Heart left ventricle (tissue), 16 donors: ENCODE measurements at regions not wholly inside any gene's neighbourhood (a gene's known extent, or its start where the extent isn't known, plus 50 kb on each side); places are given as distances from the start of the nearest gene placed in this dataset.

Experiments
- ATAC-seq, 4 donors: fragments of 200-7000 bp; cut with Tn5 transposase; one replicate each; pipeline ENCODE4 v1.9.1; 2020 to 2022; ENCODE audit warnings: moderate library complexity in 4 of 4, mild to moderate bottlenecking in 3 of 4, moderate number of reproducible peaks in 1 of 4
- DNase-seq, 5 donors: peaks; one replicate each; pipeline ENCODE4 v3.0.0-alpha.2; 2020
- H3K27ac ChIP-seq, 12 donors: fragments of 200-600 bp; sonication (generic) in 4 of 12; one replicate each; pipeline versions ENCODE4 v1.5.0 to v1.8.0; 2016 to 2022; ENCODE audit warnings: mild to moderate bottlenecking in 2 of 12
- H3K27me3 ChIP-seq, 9 donors: fragments of 200-600 bp; sonication (generic) in 2 of 9; one replicate each; pipeline versions ENCODE4 v1.5.1 to v1.8.0; 2016 to 2022; ENCODE audit warnings: mild to moderate bottlenecking in 3 of 9
- H3K36me3 ChIP-seq, 9 donors: fragments of 200-600 bp; sonication (generic) in 2 of 9; one replicate each; pipeline versions ENCODE4 v1.5.0 to v1.8.0; 2018 to 2022; ENCODE audit warnings: mild to moderate bottlenecking in 2 of 9
- H3K4me1 ChIP-seq, 12 donors: fragments of 200-600 bp; sonication (generic) in 4 of 12; one replicate each; pipeline versions ENCODE4 v1.5.0 to v1.8.0; 2016 to 2022; ENCODE audit warnings: mild to moderate bottlenecking in 3 of 12
- H3K4me3 ChIP-seq, 12 donors: fragments of 200-600 bp; sonication (generic) in 4 of 12; one replicate each; pipeline versions ENCODE4 v1.5.0 to v1.8.0; 2017 to 2022; ENCODE audit warnings: mild to moderate bottlenecking in 9 of 12, moderate library complexity in 4 of 12
- H3K9me3 ChIP-seq, 12 donors: fragments of 200-600 bp; sonication (generic) in 4 of 12; one replicate each; pipeline versions ENCODE4 v1.5.0 to v1.8.0; 2016 to 2022; ENCODE audit warnings: mild to moderate bottlenecking in 1 of 12
- CTCF ChIP-seq, 12 donors: fragments of 200-600 bp; sonication (generic) in 4 of 12; IDR thresholded peaks; one replicate each; pipeline versions ENCODE4 v1.5.0 to v1.8.0; 2018 to 2022; ENCODE audit warnings: antibody characterized with exemption in 12 of 12, mild to moderate bottlenecking in 5 of 12
- POLR2A ChIP-seq, 2 donors: fragments of 450-650 bp; IDR thresholded peaks; one replicate each; pipeline ENCODE4 v1.6.1; 2017; ENCODE audit warnings: antibody characterized with exemption in 2 of 2, mild to moderate bottlenecking in 2 of 2, moderate library complexity in 2 of 2
- WGBS, 4 donors: extraction: QIAGEN DNeasy Blood & Tissue Kit in 2 of 4; methylation state at CpG; one replicate each; pipeline versions ENCODE4 v1.1.5 to v1.1.7; 2013 to 2018; 5-methylcytosine and 5-hydroxymethylcytosine counted together
- intact Hi-C, 10 donors: fragments of 100-400 bp; cut with DNase I; formaldehyde crosslinking; loops; one replicate each; pipeline versions ENCODE4 v1.11.1 to v1.14.2; 2022
- donor health status: ischemic (EF 13 %, LVEDD 7.1; RV severe dilation, severe dysfunction).
- donor health status: healthy with polysubstance abuse.
- donor health status: DM: no; HTN: yes; CAD: no.
- donor health status: DM: no; HTN: no; CAD: no.
- donor health status: ischemic (EF 25% LVEDD 6.9; RV normal size, moderate dysfunction).
- donor health status: ischemic (EF 25% LVEDD 5.7; RV mildly dilated, moderate dysfunction).
- donor health status: healthy.
- donor health status: DM: yes; HTN: yes; CAD: no.
- donor health status: ischemic (EF 35%, LVEDD 5.7; RV mildly dilated, moderate dysfunction).
- donor health status: nonischemic (EF 11% LVEDD 7.7; RV severe dilation, severe dysfunction).
- donor health status: DM: yes; HTN: yes; CAD: no.
- donor health status: PGD.
- donor health status: ischemic (EF 29% LVEDD 5.4; RV normal size, mild dysfunction).
- donor health status: nonischemic (EF 23%, LVEDD 6.1; RV moderate dilation, normal function).

DNA sequence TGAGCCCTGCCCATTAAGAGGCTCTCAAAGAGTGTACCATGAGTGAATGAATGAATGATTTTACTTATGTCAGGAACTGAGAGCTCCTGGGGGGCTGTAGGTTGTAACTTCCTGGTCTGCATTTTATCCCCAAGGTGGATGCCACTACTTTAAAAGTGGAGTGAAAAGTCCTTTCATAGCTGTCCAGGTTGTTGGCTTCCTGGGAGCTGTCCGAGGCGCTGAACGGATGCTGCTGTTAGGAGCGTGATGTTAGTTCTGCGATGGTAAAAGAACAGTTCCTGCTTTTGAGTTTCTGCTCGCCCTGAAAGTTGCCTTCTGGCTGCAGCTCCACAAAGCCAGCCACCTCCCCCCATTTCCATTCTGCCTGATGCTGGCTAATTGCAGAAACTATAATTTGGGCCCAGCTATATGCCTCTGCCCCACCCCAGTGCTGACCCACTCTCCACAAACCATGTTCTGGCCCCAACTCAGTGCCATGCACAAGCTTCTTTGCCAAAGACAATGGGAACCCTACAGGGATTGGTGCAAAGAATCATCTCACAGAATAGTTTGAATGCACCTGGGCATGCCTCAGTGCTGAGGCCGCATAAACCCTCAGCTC, 330.9 kb upstream of the CDH4 start:
- no peak for ATAC-seq
- H3K9me3 ChIP-seq, result peaks cover 0 to 9% (median 0%) of the 10 kb centered on the region in 12 donors
- H3K27ac ChIP-seq, result no peak overlapping the region
- intact Hi-C loops, result no loop called here
- peaks cover 0 to 16% (median 0%) of the 10 kb centered on the region in 9 donors for H3K27me3 ChIP-seq
- H3K36me3 ChIP-seq, result no peaks in the 10 kb centered on the region
- no peak overlapping the region for H3K4me3 ChIP-seq
- TF ChIP-seq POLR2A (IDR thresholded peaks at IDR 0.05), result no peak
- no peak for TF ChIP-seq CTCF (IDR thresholded peaks at IDR 0.05)
- WGBS, 4 donors, result 37 to 47% (median 40%) methylated on average over 6 to 7 of the region's 7 CpGs
- no peaks in the 10 kb centered on the region for H3K4me1 ChIP-seq
- peak in 3 of 5 donors; percentile 11 to 39 (median 37) for DNase-seq

GRCh38 chr20:60926831-60927230, 325.2 kb upstream of the CDH4 start:
- TF ChIP-seq CTCF (IDR thresholded peaks at IDR 0.05) (no peak), POLR2A (IDR thresholded peaks at IDR 0.05) (no peak)
- ATAC-seq, result no peak
- Histone ChIP-seq H3K36me3 (no peaks in the 10 kb centered on the region), H3K27ac (no peak overlapping the region), H3K27me3 (peaks cover 0 to 11% (median 0%) of the 10 kb centered on the region in 9 donors), H3K4me1 (no peaks in the 10 kb centered on the region), H3K9me3 (no peaks in the 10 kb centered on the region), H3K4me3 (no peak overlapping the region)
- DNase-seq, result no peak
- WGBS, 4 donors, result 60 to 74% (median 71%) methylated on average over 4 of the region's 4 CpGs
- intact Hi-C loops, result no loop called here

DNA sequence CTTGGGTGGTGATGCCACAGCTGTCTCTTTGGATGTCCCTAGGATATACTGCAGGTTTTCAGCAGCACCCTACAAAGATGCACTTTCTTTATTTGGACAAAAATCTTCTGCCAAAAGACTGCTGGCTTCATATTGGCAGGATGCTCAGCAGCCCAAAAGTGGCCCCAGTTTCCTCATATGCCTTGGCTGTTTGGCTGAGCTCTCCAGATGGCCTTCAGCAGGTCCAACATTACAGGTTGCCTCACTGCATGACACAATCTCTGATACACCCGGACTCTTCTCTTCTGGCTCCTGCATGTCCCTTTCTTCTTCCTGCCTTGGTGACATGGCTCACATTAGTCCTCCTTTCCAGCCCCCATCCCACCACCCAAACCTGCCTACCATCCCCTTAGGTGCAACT, 323.7 kb upstream of the CDH4 start:
- TF ChIP-seq CTCF (IDR thresholded peaks at IDR 0.05) (no peak), POLR2A (IDR thresholded peaks at IDR 0.05) (no peak)
- H3K27ac ChIP-seq, result no peak overlapping the region
- no peaks in the 10 kb centered on the region for H3K4me1 ChIP-seq
- WGBS, 4 donors, result 72 to 94% (median 80%) methylated on average over 1 of the region's 1 CpG
- ATAC-seq (no peak), DNase-seq (no peak)
- intact Hi-C loops, result no loop called here
- no peak overlapping the region for H3K4me3 ChIP-seq
- no peaks in the 10 kb centered on the region for H3K9me3 ChIP-seq
- H3K36me3 ChIP-seq, result no peaks in the 10 kb centered on the region
- H3K27me3 ChIP-seq, result peaks cover 0 to 11% (median 0%) of the 10 kb centered on the region in 9 donors

DNA sequence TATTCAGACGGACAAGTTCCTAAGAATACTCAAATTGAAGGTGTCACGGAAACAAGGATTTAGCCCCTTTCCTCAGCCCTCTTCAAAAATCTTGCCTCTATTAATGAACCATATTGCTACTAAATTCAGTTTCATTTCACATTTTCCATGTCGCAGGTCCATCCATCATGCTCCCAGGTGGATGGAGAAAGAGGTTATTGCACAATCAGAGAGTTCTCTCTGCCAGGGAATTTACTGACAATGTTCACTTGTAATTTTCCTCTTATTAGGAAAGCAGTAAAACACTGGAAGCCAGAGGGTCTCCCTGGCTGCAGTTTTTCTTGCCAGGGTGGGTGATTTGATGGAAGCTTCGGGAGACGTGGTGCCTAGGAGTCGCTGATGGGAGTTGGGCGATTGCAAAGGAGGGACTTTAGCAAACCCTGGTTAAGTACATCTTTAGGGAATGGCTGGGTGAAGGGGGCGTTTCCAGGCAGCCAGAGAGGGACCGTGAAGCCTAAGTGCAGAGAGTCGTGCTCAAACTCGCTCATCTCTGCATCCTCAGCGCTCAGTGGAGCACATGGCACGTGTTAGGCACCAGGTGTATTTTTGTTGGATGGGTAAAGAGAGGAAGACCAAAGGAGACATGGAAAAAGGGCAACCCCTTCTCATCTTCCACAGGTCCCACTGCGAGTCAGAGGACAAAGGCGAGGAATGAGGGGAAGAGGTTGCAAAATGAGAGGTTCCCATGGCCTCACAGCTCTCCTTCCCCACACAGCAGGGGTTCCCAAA, 321.9 kb upstream of the CDH4 start:
- Histone ChIP-seq H3K9me3 (no peaks in the 10 kb centered on the region), H3K4me1 (no peaks in the 10 kb centered on the region), H3K36me3 (no peaks in the 10 kb centered on the region), H3K27me3 (peaks cover 0 to 7% (median 0%) of the 10 kb centered on the region in 9 donors), H3K27ac (no peak overlapping the region), H3K4me3 (no peak overlapping the region)
- TF ChIP-seq POLR2A (IDR thresholded peaks at IDR 0.05) (no peak), CTCF (IDR thresholded peaks at IDR 0.05) (no peak)
- 67 to 75% (median 71%) methylated on average over 15 of the region's 15 CpGs for WGBS, 4 donors
- no peak for DNase-seq
- ATAC-seq, result no peak
- intact Hi-C loops, result no loop called here
